Epithelial cell of esophagus (primary cell): ENCODE measurements at regions not wholly inside any gene's neighbourhood (a gene's known extent, or its start where the extent isn't known, plus 50 kb on each side); places are given as distances from the start of the nearest gene placed in this dataset.
"Not testable (repeated sequence)": the region's sequence is repeated elsewhere in the genome, so short reads cannot be mapped to it uniquely, and the experiment has no call there.

Source experiments
- DNase-seq: peaks from one replicate; pipeline ENCODE4 v3.0.0; 2010; ENCODE audit warnings: low read depth
- H3K4me3 ChIP-seq: 2 replicates; pipeline ENCODE4 v1.5.1; 2011; ENCODE audit warnings: mild to moderate bottlenecking, low read length, control low read depth
- TF ChIP-seq, protein P1 (sequence below): IDR thresholded peaks from 2 replicates; pipeline ENCODE4 v1.5.1; 2011; ENCODE audit warnings: low read depth, mild to moderate bottlenecking, low read length, control low read depth, inconsistent platforms; ENCODE audit not compliant: insufficient read depth; ENCODE audit errors: missing control alignments

DNA sequence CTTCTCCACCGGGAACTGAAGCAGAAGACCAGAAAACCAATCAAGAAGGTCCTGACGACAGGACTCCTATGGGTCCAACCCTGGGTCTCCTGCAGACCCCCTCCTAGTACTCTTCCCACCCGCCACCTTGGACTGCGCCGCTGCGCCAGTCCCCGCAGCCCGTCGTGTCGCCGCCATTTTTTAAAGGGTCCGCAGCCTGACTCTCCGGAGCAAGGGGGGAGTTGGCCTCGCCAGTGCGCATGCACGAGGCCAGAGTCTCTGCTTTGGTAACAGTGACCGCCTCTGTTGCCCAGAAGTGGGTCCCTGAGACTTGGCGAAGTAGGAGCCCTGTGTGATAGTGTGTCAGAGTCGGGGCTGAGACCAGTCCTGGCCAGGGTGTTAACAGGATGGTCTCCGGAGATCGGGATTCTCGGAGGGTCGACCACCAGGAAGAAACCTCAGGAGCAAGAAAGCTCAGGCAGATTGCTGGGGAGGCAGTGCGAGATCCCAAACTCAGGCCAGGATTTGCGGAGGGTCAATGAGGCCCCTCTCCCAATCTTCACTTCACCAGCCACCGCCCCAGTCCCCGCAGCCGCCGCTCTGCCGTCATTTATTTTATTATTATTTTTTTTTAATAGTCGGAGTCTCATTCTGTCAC, 612.5 kb downstream of the KCNJ18 start:
- H3K4me3 ChIP-seq = no peak overlapping the region
- DNase-seq = no peak
- TF ChIP-seq, protein P1, sequence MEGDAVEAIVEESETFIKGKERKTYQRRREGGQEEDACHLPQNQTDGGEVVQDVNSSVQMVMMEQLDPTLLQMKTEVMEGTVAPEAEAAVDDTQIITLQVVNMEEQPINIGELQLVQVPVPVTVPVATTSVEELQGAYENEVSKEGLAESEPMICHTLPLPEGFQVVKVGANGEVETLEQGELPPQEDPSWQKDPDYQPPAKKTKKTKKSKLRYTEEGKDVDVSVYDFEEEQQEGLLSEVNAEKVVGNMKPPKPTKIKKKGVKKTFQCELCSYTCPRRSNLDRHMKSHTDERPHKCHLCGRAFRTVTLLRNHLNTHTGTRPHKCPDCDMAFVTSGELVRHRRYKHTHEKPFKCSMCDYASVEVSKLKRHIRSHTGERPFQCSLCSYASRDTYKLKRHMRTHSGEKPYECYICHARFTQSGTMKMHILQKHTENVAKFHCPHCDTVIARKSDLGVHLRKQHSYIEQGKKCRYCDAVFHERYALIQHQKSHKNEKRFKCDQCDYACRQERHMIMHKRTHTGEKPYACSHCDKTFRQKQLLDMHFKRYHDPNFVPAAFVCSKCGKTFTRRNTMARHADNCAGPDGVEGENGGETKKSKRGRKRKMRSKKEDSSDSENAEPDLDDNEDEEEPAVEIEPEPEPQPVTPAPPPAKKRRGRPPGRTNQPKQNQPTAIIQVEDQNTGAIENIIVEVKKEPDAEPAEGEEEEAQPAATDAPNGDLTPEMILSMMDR = no peak

DNA sequence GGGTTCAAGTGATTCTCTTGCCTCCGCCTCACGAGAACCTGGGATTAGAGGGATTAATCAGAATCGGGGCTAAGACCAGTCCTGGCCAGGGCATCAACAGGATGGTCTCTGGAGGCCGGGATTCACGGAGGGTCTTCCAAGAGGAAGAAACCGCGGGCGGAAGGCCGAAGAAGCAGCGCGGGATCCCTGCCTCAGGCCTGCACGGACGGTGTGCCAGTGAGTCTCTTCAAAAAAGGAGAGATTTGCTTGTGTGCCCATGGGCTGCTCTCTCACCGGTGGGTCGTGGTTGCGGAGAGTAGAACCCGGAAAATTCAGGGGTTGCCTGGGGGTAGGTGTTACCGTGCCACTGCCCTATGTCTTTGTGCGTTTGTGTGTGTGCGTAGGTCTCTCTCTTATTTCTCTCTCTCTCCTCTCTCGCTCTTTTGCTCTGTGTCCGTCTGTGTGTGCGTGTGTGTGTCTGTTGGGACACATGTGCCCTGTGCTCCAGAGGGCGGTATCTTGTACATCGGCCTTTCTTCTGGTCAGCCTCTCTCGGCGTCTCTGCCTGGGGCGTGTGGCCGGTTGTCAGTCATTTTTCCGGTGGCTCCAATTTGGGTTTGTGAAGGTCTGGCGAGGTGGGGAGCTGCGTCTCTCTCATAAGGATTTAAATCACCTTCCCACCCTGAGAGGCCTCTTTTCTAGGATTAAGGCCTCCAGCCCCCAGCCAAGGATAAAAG, 613.2 kb downstream of the KCNJ18 start:
- TF ChIP-seq, protein P1 = no peak
- DNase-seq = no peak
- H3K4me3 ChIP-seq = no peak overlapping the region

DNA sequence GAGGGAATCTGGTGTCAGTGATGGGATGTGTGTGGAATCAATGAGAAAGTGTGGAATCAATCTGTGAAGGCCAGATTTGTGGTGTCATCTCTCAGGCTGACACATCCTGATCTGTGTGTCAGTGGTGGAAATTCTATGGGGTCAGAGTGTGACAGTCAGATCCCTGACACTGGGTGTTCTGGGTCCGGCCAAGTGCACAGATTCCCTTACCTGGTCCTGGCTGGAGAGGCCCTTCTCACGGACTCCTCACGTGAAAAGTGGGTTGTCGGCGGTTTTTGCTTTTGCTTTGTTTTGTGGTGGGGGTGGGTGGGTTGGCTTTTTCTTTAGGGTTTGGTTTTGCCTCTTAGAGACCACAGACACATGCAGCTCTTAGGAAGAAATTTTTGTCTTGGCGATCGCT, 618.0 kb downstream of the KCNJ18 start:
- H3K4me3 ChIP-seq, DNase-seq: not testable (repeated sequence)

DNA sequence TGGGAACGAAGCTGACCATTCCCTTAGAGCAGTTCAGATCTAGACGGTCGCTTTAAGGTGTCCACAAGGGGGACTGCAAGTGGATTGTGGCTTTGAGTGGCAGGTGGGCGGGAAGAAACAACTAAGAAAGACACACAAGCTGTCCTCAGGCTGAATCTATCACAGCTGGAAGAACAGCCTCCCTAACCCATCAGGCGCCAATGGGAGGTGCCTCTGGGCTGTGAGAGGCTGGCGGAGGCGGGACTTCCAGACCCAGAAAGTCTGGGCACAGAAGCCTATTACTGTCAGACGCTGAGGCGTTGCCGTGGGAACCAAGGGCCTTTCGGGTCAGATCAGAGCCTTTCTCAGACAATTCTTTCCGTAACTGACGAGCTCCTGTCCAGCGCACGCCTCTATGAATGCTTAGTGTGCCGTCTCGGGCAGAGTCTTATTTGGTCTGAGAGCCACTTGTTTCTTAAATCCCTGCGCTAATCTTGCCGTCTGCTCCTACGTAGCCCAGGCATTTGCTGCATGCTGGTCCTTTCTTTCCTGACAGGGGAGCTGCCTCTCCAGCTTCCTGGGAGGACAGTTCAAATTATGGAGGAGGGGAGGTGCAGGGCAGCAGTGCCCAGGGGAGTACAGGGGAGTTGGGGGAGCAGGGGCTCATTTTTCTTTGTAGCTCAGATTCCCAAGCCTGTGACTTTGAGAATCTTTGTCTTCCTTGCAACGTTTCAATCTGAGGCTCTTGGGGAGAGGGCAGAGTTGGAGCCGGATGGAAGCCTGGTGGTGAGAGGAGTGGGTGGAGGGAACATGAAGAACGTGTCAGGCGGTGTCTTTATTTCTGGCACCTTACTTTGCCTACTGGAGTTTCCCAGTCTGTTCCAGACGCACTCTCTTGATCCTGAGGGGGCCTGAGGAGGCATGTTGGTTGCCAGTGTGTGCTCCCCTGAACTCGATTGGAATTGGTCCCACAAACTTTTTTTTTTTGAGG, 618.7 kb downstream of the KCNJ18 start:
- TF ChIP-seq, protein P1 = no peak
- H3K4me3 ChIP-seq = no peak overlapping the region
- no peak for DNase-seq

DNA sequence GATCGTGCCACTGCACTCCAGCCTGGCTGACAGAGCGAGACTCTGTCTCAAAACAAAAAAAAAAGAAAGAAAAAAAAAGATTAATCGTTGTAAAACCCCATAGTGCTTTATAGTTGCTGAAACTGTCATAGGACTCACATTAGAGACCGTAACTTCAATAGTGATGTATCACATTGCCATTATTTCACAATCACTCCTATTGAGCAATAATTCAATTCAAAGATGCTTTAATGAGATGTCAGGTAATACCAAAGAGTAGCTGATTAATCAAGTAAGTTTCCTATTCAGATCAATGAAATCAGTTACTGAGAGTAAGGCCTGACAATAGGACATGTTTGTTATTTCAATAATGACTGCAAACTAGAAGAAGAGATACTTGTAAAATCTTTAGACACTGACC, 628.7 kb downstream of the KCNJ18 start:
- not testable (repeated sequence) for DNase-seq

DNA sequence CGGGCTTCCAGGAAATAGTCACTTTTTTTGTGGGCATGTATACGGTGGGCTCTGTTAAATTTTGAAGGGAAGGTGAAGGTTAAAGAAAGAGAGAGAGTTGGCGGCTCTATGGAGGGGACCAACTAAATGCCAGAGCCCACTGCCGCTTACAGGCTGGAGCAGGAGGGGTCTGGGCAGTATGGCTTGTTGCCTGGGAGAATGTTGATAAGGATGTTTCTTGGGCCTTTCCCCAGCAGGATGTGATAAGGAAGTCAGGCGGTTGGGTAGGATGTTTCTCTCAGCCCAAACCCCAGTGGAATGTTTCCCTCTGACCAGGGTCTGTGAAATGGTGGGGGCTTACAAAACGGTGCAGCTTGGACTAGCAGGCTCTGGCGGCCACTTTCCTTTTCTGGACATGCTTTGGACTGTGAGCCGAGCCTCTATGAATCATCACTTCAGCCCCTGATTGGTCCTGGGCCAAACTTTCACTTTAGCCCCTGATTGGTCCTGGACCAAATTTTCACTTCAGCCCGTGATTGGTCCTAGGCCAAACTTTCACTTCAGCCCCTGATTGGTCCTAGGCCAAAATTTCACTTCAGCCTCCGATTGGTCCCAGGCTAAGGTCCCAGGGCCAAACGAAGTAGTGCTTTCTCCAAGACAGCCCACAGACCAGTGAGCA, 630.7 kb downstream of the KCNJ18 start:
- not testable (repeated sequence) for DNase-seq, H3K4me3 ChIP-seq

More for the DNA sequence above, 628.7 kb downstream of the KCNJ18 start:
- H3K4me3 ChIP-seq = not testable (repeated sequence)

DNA sequence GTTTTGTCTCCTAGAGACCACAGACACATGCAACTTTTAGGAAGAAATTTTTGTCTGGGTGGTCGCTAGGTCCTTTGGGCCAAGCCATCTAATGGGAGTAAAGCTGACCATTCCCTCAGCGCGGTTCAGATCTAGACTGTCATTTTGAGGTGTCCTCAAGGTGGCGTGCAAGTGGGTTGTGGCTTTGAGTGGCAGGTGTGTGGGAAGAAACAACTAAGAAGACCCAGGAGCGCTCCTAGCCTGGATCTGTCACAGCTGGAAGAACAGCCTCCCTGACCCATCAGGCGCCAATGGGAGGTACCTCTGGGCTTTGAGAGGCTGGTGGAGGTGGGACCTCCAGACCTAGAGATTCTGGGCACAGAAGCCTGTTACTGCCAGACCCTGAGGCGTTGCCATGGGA, 645.1 kb downstream of the KCNJ18 start:
- H3K4me3 ChIP-seq = no peak overlapping the region
- TF ChIP-seq, protein P1 = no peak
- DNase-seq = no peak

DNA sequence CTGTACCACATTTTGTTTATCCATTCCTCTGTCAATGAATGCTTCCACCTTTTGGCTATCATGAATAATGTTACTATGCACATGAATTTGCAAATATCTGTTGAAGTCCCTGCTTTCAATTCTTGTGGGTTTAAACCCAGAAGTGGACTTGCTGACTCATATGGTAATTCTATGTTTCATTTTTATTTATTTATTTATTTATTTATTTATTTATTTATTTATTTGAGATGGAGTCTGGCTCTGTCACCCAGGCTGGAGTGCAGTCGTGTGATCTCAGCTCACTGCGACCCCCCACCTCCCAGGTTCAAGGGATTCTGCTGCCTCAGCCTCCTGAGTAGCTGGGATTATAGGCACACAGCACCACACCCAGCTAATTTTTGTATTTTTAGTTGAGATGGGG, 664.3 kb downstream of the KCNJ18 start:
- not testable (repeated sequence) for H3K4me3 ChIP-seq, DNase-seq

DNA sequence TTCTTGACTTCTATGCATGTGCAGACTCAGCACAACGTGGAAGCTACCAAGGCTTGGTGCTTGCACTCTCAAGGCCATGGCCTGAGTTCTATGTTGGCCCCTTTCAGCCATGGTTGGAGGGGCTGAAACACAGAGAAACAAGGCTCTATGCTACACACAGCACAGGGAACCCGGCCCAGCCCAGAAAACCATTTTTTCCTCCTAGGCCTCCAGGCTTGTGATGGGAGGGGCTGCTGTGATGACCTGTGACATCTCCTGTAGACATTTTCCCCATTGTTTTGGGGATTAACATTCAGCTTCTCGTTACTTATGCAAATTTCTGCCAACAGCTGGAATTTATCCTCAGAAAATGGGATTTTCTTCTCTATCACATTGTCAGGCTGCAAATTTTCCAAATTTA, 678.7 kb downstream of the KCNJ18 start:
- not testable (repeated sequence) for DNase-seq, H3K4me3 ChIP-seq
